NCI-H82 treated with DMSO at 0.1 percent for 48 hours (cell line): ENCODE measurements at regions not wholly inside any gene's neighbourhood (a gene's known extent, or its start where the extent isn't known, plus 50 kb on each side); places are given as distances from the start of the nearest gene placed in this dataset.
A peak's percentile ranks its signal among the peaks of the same experiment; 100 is the strongest.
"Not testable (repeated sequence)": the region's sequence is repeated elsewhere in the genome, so short reads cannot be mapped to it uniquely, and the experiment has no call there.

Source experiments
- DNase-seq: peaks from one replicate; lab custom pipeline; 2025; ENCODE audit not compliant: unreplicated experiment; lab: John Stamatoyannopoulos, UW

GRCh38 chr17:54177606-54178308, 355.0 kb downstream of the KIF2B start:
- no peak for DNase-seq

- DNase-seq: no peak
Observed at GRCh38 chr17:54180950-54181349, 358.2 kb downstream of the KIF2B start.

GRCh38 chr17:54191261-54191660, 368.5 kb downstream of the KIF2B start:
- DNase-seq: no peak

GRCh38 chr17:54194268-54194667, 371.5 kb downstream of the KIF2B start:
- DNase-seq: no peak

- DNase-seq: peak; percentile 25
Observed at GRCh38 chr17:54196751-54197150, 374.0 kb downstream of the KIF2B start.

- not testable (repeated sequence) for DNase-seq
Observed at GRCh38 chr17:54201380-54201779, 378.7 kb downstream of the KIF2B start.

- DNase-seq: no peak
Observed at GRCh38 chr17:54220829-54221228, 398.1 kb downstream of the KIF2B start.

GRCh38 chr17:54221499-54221898, 398.8 kb downstream of the KIF2B start:
- DNase-seq: no peak

GRCh38 chr17:54235571-54235970, 412.8 kb downstream of the KIF2B start:
- no peak for DNase-seq

- peak; percentile 18 for DNase-seq
Observed at GRCh38 chr17:54237911-54238515, 415.3 kb downstream of the KIF2B start.

- DNase-seq: no peak
Observed at GRCh38 chr17:54239291-54239690, 416.6 kb downstream of the KIF2B start.

- no peak for DNase-seq
Observed at GRCh38 chr17:54255696-54256095, 433.0 kb downstream of the KIF2B start.

GRCh38 chr17:54256401-54256929, 433.7 kb downstream of the KIF2B start:
- no peak for DNase-seq

- DNase-seq: no peak
Observed at GRCh38 chr17:54257440-54257839, 434.7 kb downstream of the KIF2B start.

- DNase-seq: peak; percentile 45
Observed at GRCh38 chr17:54259476-54259875, 436.7 kb downstream of the KIF2B start.

GRCh38 chr17:54261465-54261864, 438.7 kb downstream of the KIF2B start:
- no peak for DNase-seq

- DNase-seq: no peak
Observed at GRCh38 chr17:54269881-54270280, 447.2 kb downstream of the KIF2B start.

- DNase-seq: no peak
Observed at GRCh38 chr17:54270499-54270898, 447.8 kb downstream of the KIF2B start.

GRCh38 chr17:54277868-54278267, 455.1 kb downstream of the KIF2B start:
- DNase-seq: no peak

GRCh38 chr17:54280741-54281140, 458.0 kb downstream of the KIF2B start:
- DNase-seq: no peak

- DNase-seq: no peak
Observed at GRCh38 chr17:54282886-54283285, 460.2 kb downstream of the KIF2B start.

GRCh38 chr17:54307351-54307750, 484.6 kb downstream of the KIF2B start:
- no peak for DNase-seq

GRCh38 chr17:54324813-54325212, 502.1 kb downstream of the KIF2B start:
- DNase-seq: no peak
